ENCODE measurements at regions not wholly inside any gene's neighbourhood (a gene's known extent, or its start where the extent isn't known, plus 50 kb on each side); places are given as distances from the start of the nearest gene placed in this dataset.

GRCh38 chr1:5388622-5389021, 603.6 kb downstream of the NPHP4 start:
- no peaks in the 10 kb centered on the region for H3F3A ChIP-seq (ENCODE audit: insufficient read depth, low read length, poor library complexity, severe bottlenecking)
- TF ChIP-seq EZH2 (IDR thresholded peaks at IDR 0.05; ENCODE audit: borderline replicate concordance, insufficient read depth, low read length, poor library complexity, severe bottlenecking) (no peak), POLR2AphosphoS5 (IDR thresholded peaks at IDR 0.05) (no peak), TAF1 (IDR thresholded peaks at IDR 0.05; ENCODE audit: low read depth) (no peak), EP300 (conservative IDR thresholded peaks at IDR 0.05; ENCODE audit: poor library complexity, severe bottlenecking) (no peak), MXI1 (conservative IDR thresholded peaks at IDR 0.05; ENCODE audit: poor library complexity, severe bottlenecking) (no peak), SMC3 (conservative IDR thresholded peaks at IDR 0.05; ENCODE audit: poor library complexity) (no peak), RAD21 (conservative IDR thresholded peaks at IDR 0.05) (no peak)
- TF ChIP-seq, protein P1, sequence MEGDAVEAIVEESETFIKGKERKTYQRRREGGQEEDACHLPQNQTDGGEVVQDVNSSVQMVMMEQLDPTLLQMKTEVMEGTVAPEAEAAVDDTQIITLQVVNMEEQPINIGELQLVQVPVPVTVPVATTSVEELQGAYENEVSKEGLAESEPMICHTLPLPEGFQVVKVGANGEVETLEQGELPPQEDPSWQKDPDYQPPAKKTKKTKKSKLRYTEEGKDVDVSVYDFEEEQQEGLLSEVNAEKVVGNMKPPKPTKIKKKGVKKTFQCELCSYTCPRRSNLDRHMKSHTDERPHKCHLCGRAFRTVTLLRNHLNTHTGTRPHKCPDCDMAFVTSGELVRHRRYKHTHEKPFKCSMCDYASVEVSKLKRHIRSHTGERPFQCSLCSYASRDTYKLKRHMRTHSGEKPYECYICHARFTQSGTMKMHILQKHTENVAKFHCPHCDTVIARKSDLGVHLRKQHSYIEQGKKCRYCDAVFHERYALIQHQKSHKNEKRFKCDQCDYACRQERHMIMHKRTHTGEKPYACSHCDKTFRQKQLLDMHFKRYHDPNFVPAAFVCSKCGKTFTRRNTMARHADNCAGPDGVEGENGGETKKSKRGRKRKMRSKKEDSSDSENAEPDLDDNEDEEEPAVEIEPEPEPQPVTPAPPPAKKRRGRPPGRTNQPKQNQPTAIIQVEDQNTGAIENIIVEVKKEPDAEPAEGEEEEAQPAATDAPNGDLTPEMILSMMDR (IDR thresholded peaks at IDR 0.05; ENCODE audit: poor library complexity, severe bottlenecking) = no peak
- TF ChIP-seq, protein P2, sequence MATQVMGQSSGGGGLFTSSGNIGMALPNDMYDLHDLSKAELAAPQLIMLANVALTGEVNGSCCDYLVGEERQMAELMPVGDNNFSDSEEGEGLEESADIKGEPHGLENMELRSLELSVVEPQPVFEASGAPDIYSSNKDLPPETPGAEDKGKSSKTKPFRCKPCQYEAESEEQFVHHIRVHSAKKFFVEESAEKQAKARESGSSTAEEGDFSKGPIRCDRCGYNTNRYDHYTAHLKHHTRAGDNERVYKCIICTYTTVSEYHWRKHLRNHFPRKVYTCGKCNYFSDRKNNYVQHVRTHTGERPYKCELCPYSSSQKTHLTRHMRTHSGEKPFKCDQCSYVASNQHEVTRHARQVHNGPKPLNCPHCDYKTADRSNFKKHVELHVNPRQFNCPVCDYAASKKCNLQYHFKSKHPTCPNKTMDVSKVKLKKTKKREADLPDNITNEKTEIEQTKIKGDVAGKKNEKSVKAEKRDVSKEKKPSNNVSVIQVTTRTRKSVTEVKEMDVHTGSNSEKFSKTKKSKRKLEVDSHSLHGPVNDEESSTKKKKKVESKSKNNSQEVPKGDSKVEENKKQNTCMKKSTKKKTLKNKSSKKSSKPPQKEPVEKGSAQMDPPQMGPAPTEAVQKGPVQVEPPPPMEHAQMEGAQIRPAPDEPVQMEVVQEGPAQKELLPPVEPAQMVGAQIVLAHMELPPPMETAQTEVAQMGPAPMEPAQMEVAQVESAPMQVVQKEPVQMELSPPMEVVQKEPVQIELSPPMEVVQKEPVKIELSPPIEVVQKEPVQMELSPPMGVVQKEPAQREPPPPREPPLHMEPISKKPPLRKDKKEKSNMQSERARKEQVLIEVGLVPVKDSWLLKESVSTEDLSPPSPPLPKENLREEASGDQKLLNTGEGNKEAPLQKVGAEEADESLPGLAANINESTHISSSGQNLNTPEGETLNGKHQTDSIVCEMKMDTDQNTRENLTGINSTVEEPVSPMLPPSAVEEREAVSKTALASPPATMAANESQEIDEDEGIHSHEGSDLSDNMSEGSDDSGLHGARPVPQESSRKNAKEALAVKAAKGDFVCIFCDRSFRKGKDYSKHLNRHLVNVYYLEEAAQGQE (IDR thresholded peaks at IDR 0.05; ENCODE audit: borderline replicate concordance) = no peak
- no peak overlapping the region for H3K9ac ChIP-seq (ENCODE audit: low read length)
- no peak overlapping the region for H3K4me2 ChIP-seq (ENCODE audit: low read length)
- H2AFZ ChIP-seq (ENCODE audit: low read depth, low read length) = no peak overlapping the region
- no peaks in the 10 kb centered on the region for H4K20me1 ChIP-seq (ENCODE audit: insufficient read depth)
- no peaks in the 10 kb centered on the region for H3K9me2 ChIP-seq (ENCODE audit: insufficient read depth, low read length)
- H3K79me2 ChIP-seq (replicated peaks; ENCODE audit: insufficient read depth, low read length) = no peaks in the 10 kb centered on the region
- H3K27ac ChIP-seq (ENCODE audit: low read length) = no peak overlapping the region
- no peak overlapping the region for H3K4me3 ChIP-seq (ENCODE audit: low read length)
- no peaks in the 10 kb centered on the region for H3K9me3 ChIP-seq (ENCODE audit: low read length)
- H3K27me3 ChIP-seq (ENCODE audit: insufficient read depth, low read depth, low read length) = no peaks in the 10 kb centered on the region
- no peaks in the 10 kb centered on the region for H3K36me3 ChIP-seq (ENCODE audit: insufficient read depth, low read length)

DNA sequence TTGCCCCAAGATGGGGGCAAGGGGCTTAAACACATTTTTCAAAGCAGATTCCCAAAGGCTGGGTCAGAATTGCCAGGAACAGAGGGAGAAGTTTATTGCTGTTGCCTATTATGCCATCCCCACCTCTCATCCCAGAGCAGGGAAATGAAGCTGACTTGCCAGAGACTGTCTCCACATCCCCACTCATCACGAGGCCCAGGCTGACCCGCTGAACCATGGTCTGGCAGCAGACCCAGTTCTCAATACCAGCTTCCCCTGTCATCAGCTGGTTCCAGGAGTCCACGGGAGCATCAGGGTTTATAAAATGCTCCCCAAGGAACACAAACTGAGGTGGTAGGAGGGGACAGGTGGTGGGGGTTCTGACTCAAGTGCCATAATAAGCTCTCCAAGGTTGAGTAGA, 605.9 kb downstream of the NPHP4 start:
- Histone ChIP-seq H3K4me3 (ENCODE audit: low read length) (no peak overlapping the region), H3K79me2 (replicated peaks; ENCODE audit: insufficient read depth, low read length) (no peaks in the 10 kb centered on the region), H2AFZ (ENCODE audit: low read depth, low read length) (no peak overlapping the region), H3K4me2 (ENCODE audit: low read length) (no peak overlapping the region), H3K36me3 (ENCODE audit: insufficient read depth, low read length) (no peaks in the 10 kb centered on the region), H3K9ac (ENCODE audit: low read length) (no peak overlapping the region), H3K27ac (ENCODE audit: low read length) (no peak overlapping the region), H3K9me3 (ENCODE audit: low read length) (no peaks in the 10 kb centered on the region), H3K9me2 (ENCODE audit: insufficient read depth, low read length) (no peaks in the 10 kb centered on the region), H3F3A (ENCODE audit: insufficient read depth, low read length, poor library complexity, severe bottlenecking) (no peaks in the 10 kb centered on the region), H4K20me1 (ENCODE audit: insufficient read depth) (no peaks in the 10 kb centered on the region), H3K27me3 (ENCODE audit: insufficient read depth, low read depth, low read length) (no peaks in the 10 kb centered on the region)
- TF ChIP-seq SMC3 (conservative IDR thresholded peaks at IDR 0.05; ENCODE audit: poor library complexity) (no peak), MXI1 (conservative IDR thresholded peaks at IDR 0.05; ENCODE audit: poor library complexity, severe bottlenecking) (no peak), TAF1 (IDR thresholded peaks at IDR 0.05; ENCODE audit: low read depth) (no peak), RAD21 (conservative IDR thresholded peaks at IDR 0.05) (no peak), POLR2AphosphoS5 (IDR thresholded peaks at IDR 0.05) (no peak)
